ENCODE measurements at regions not wholly inside any gene's neighbourhood (a gene's known extent, or its start where the extent isn't known, plus 50 kb on each side); places are given as distances from the start of the nearest gene placed in this dataset.

DNA sequence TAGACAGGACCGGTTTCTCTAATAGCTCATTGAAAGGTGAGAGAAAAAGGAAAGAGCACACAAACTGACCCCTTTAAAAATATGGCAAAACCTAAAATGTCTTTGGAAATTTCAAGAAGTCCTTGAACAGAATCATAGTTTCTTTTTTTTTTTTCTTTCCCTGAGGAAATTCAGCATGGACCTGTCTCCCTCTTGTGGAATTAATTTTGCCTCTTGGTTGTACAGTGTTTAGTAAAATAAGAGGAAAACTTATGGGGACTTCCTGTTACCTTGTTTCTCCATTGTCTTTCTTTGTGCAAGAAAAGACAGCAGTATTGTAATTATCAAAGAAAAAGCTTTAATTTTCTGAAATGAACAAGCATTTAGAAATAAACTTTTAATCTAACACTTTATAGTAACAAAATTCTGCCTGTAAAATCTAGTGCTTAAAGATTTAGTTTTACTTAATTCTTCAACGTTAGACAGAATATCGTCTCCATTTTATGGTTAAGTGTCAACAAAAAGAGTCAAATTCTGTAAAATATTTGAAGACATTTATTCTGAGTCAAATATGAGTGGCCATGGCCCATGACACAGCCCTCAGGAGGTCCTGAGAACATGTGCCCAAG lies 176.3 kb upstream of the NABP1 start:
- TF ChIP-seq, protein P1, sequence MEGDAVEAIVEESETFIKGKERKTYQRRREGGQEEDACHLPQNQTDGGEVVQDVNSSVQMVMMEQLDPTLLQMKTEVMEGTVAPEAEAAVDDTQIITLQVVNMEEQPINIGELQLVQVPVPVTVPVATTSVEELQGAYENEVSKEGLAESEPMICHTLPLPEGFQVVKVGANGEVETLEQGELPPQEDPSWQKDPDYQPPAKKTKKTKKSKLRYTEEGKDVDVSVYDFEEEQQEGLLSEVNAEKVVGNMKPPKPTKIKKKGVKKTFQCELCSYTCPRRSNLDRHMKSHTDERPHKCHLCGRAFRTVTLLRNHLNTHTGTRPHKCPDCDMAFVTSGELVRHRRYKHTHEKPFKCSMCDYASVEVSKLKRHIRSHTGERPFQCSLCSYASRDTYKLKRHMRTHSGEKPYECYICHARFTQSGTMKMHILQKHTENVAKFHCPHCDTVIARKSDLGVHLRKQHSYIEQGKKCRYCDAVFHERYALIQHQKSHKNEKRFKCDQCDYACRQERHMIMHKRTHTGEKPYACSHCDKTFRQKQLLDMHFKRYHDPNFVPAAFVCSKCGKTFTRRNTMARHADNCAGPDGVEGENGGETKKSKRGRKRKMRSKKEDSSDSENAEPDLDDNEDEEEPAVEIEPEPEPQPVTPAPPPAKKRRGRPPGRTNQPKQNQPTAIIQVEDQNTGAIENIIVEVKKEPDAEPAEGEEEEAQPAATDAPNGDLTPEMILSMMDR (IDR thresholded peaks at IDR 0.05; ENCODE audit: poor library complexity): peak; percentile 84
- no peak for TF ChIP-seq EZH2 (IDR thresholded peaks at IDR 0.05; ENCODE audit: borderline replicate concordance)

All from hepatocyte (in vitro differentiated cells).